MM.1S (cell line): ENCODE measurements at regions not wholly inside any gene's neighbourhood (a gene's known extent, or its start where the extent isn't known, plus 50 kb on each side); places are given as distances from the start of the nearest gene placed in this dataset.

Source experiments
- DNase-seq: peaks from one replicate; pipeline ENCODE4 v3.0.0-alpha.2; 2015
- H2AFZ ChIP-seq: fragments of 300-600 bp; sonication (generic); 2 replicates; pipeline ENCODE4 v1.6.0; 2016; ENCODE audit warnings: antibody characterized with exemption, low read length
- H3F3A ChIP-seq: fragments of 300-600 bp; sonication (generic); 2 replicates; pipeline ENCODE4 v1.6.1; 2016; ENCODE audit warnings: mild to moderate bottlenecking, antibody characterized with exemption, low read length, moderate library complexity, mixed read lengths; ENCODE audit not compliant: insufficient read depth
- H3K27ac ChIP-seq: fragments of 300-600 bp; sonication (generic); 2 replicates; pipeline ENCODE4 v1.5.1; 2016; ENCODE audit warnings: mild to moderate bottlenecking, low read length
- H3K27me3 ChIP-seq: fragments of 300-600 bp; sonication (generic); replicated peaks from 2 replicates; pipeline ENCODE4 v1.6.0; 2016; ENCODE audit warnings: low read length; ENCODE audit not compliant: insufficient read depth
- H3K36me3 ChIP-seq: fragments of 300-600 bp; sonication (generic); replicated peaks from 2 replicates; pipeline ENCODE4 v1.6.1; 2016; ENCODE audit warnings: mild to moderate bottlenecking, low read length, mixed read lengths; ENCODE audit not compliant: insufficient read depth
- H3K4me1 ChIP-seq: fragments of 300-600 bp; sonication (generic); 2 replicates; pipeline ENCODE4 v1.6.1; 2016; ENCODE audit warnings: low read length, mixed read lengths
- H3K4me2 ChIP-seq: fragments of 300-600 bp; sonication (generic); 2 replicates; pipeline ENCODE4 v1.6.0; 2016; ENCODE audit warnings: low read depth, low read length
- H3K4me3 ChIP-seq: fragments of 300-600 bp; sonication (generic); 2 replicates; pipeline ENCODE4 v1.5.1; 2016; ENCODE audit warnings: low read length, mixed read lengths
- H3K79me2 ChIP-seq: fragments of 300-600 bp; sonication (generic); 2 replicates; pipeline ENCODE4 v1.6.1; 2016; ENCODE audit warnings: mixed run types, low read length, mixed read lengths
- H3K9ac ChIP-seq: fragments of 300-600 bp; sonication (generic); 2 replicates; pipeline ENCODE4 v1.6.1; 2016; ENCODE audit warnings: low read length, mixed read lengths
- H3K9me2 ChIP-seq: fragments of 300-600 bp; sonication (generic); replicated peaks from 2 replicates; pipeline ENCODE4 v1.6.1; 2016; ENCODE audit warnings: mild to moderate bottlenecking, low read length, mixed read lengths; ENCODE audit not compliant: insufficient read depth
- H3K9me3 ChIP-seq: fragments of 300-600 bp; sonication (generic); replicated peaks from 2 replicates; pipeline ENCODE4 v1.6.1; 2016; ENCODE audit warnings: mild to moderate bottlenecking, low read length, mixed read lengths; ENCODE audit not compliant: insufficient read depth
- H4K20me1 ChIP-seq: fragments of 300-600 bp; sonication (generic); 2 replicates; pipeline ENCODE4 v1.6.1; 2016; ENCODE audit warnings: mild to moderate bottlenecking, low read length, moderate library complexity, mixed read lengths; ENCODE audit not compliant: insufficient read depth
- EZH2 ChIP-seq: fragments of 300-600 bp; sonication (generic); optimal IDR thresholded peaks from 2 replicates; pipeline ENCODE3; 2017; ENCODE audit warnings: low read depth, mild to moderate bottlenecking, antibody characterized with exemption, low read length, mixed read lengths
- EZH2phosphoT487 ChIP-seq: fragments of 300-600 bp; sonication (generic); IDR thresholded peaks from 2 replicates; pipeline ENCODE4 v1.6.1; 2018; ENCODE audit warnings: antibody characterized with exemption, low read length
- TF ChIP-seq, protein P1 (sequence below): fragments of 300-600 bp; sonication (generic); IDR thresholded peaks from 2 replicates; pipeline ENCODE4 v1.5.1; 2016; ENCODE audit warnings: antibody characterized with exemption, low read length, mixed read lengths

- Histone ChIP-seq H3K27me3 (no peaks in the 10 kb centered on the region), H3K4me3 (no peak overlapping the region), H3F3A (no peaks in the 10 kb centered on the region), H3K79me2 (no peaks in the 10 kb centered on the region), H3K9me3 (no peaks in the 10 kb centered on the region), H2AFZ (no peak overlapping the region), H3K27ac (no peak overlapping the region), H3K4me2 (no peak overlapping the region), H4K20me1 (no peaks in the 10 kb centered on the region), H3K36me3 (no peaks in the 10 kb centered on the region), H3K9ac (no peak overlapping the region), H3K9me2 (no peaks in the 10 kb centered on the region), H3K4me1 (no peaks in the 10 kb centered on the region)
- no peak for TF ChIP-seq EZH2
- TF ChIP-seq, protein P1, sequence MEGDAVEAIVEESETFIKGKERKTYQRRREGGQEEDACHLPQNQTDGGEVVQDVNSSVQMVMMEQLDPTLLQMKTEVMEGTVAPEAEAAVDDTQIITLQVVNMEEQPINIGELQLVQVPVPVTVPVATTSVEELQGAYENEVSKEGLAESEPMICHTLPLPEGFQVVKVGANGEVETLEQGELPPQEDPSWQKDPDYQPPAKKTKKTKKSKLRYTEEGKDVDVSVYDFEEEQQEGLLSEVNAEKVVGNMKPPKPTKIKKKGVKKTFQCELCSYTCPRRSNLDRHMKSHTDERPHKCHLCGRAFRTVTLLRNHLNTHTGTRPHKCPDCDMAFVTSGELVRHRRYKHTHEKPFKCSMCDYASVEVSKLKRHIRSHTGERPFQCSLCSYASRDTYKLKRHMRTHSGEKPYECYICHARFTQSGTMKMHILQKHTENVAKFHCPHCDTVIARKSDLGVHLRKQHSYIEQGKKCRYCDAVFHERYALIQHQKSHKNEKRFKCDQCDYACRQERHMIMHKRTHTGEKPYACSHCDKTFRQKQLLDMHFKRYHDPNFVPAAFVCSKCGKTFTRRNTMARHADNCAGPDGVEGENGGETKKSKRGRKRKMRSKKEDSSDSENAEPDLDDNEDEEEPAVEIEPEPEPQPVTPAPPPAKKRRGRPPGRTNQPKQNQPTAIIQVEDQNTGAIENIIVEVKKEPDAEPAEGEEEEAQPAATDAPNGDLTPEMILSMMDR, result no peak
- TF ChIP-seq EZH2phosphoT487, result no peak
- DNase-seq, result no peak
These were observed 171.5 kb upstream of the GRIK2 start for GRCh38 chr6:101222007-101222406.

GRCh38 chr6:101224751-101225150, 168.8 kb upstream of the GRIK2 start:
- DNase-seq, result no peak
- Histone ChIP-seq H3K4me1 (no peaks in the 10 kb centered on the region), H2AFZ (no peak overlapping the region), H3K79me2 (no peaks in the 10 kb centered on the region), H4K20me1 (no peaks in the 10 kb centered on the region), H3K4me2 (no peak overlapping the region), H3K36me3 (no peaks in the 10 kb centered on the region), H3K4me3 (no peak overlapping the region), H3K9me2 (no peaks in the 10 kb centered on the region), H3K27me3 (no peaks in the 10 kb centered on the region), H3F3A (no peaks in the 10 kb centered on the region), H3K27ac (no peak overlapping the region), H3K9ac (no peak overlapping the region), H3K9me3 (no peaks in the 10 kb centered on the region)
- TF ChIP-seq EZH2phosphoT487, result no peak
- TF ChIP-seq EZH2, result no peak
- TF ChIP-seq, protein P1, result no peak

DNA sequence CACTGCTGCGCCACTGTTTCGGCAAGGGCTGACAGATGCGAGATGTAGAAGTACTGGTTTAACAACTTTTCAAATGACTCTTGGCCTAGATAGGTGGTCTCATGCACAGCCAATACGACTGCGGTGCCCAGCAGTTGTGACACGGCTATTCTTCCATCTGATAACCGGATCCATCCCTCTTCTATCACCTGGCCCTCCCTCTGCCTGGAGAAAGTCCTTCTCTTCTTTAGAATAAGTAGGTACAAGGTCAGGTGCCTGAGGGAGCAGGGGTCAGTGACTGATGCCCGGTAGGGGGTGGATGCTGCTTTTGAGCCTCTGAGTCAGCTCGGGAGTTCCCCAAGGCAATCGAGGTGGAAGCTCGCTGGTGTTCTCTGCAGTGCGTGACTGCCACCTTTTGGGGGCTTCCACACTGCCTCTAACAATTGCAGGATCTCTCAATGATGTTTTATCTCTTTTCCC, 166.8 kb upstream of the GRIK2 start:
- peak; percentile 29 for DNase-seq
- no peak overlapping the region for H3K4me3 ChIP-seq
- no peak overlapping the region for H3K27ac ChIP-seq
- H3K9ac ChIP-seq, result no peak overlapping the region
- H3K79me2 ChIP-seq, result no peaks in the 10 kb centered on the region
- H4K20me1 ChIP-seq, result no peaks in the 10 kb centered on the region
- no peak for TF ChIP-seq EZH2phosphoT487
- TF ChIP-seq, protein P1, result peak; percentile 36
- no peaks in the 10 kb centered on the region for H3K9me2 ChIP-seq
- H3K4me2 ChIP-seq, result no peak overlapping the region
- H3K27me3 ChIP-seq, result no peaks in the 10 kb centered on the region
- H3K9me3 ChIP-seq, result no peaks in the 10 kb centered on the region
- H2AFZ ChIP-seq, result no peak overlapping the region
- H3K4me1 ChIP-seq, result no peaks in the 10 kb centered on the region
- no peaks in the 10 kb centered on the region for H3F3A ChIP-seq
- no peaks in the 10 kb centered on the region for H3K36me3 ChIP-seq
